Small intestine (tissue), 7 donors: ENCODE measurements at regions not wholly inside any gene's neighbourhood (a gene's known extent, or its start where the extent isn't known, plus 50 kb on each side); places are given as distances from the start of the nearest gene placed in this dataset.

ENCODE experiments used
- DNase-seq, 2 donors: peaks; one replicate each; pipeline versions ENCODE4 v3.0.0 to v3.0.0-alpha.2; 2013
- FAIRE-seq: peaks from 2 replicates; lab custom pipeline; 2012; peaks lifted over from hg19 to GRCh38; lab: Jason Lieb, UNC
- H3K27ac ChIP-seq, 3 donors: one replicate each; pipeline ENCODE4 v1.5.1; 2013; ENCODE audit warnings: low read length in 2 of 3, mild to moderate bottlenecking in 2 of 3, control low read depth in 1 of 3, inconsistent platforms in 1 of 3, low read depth in 1 of 3, moderate library complexity in 1 of 3
- H3K27me3 ChIP-seq, 3 donors: one replicate each; pipeline ENCODE4 v1.6.1; 2013; ENCODE audit warnings: low read length in 3 of 3, inconsistent platforms in 1 of 3; ENCODE audit not compliant: control insufficient read depth in 3 of 3, insufficient read depth in 3 of 3
- H3K36me3 ChIP-seq, 3 donors: one replicate each; pipeline ENCODE4 v1.6.1; 2013; ENCODE audit warnings: low read length in 3 of 3, inconsistent platforms in 1 of 3, low read depth in 1 of 3, mild to moderate bottlenecking in 1 of 3, moderate library complexity in 1 of 3; ENCODE audit not compliant: control insufficient read depth in 3 of 3, insufficient read depth in 2 of 3
- H3K4me1 ChIP-seq, 3 donors: one replicate each; pipeline ENCODE4 v1.6.1; 2013; ENCODE audit warnings: low read length in 2 of 3, inconsistent platforms in 1 of 3, low read depth in 1 of 3, mild to moderate bottlenecking in 1 of 3, moderate library complexity in 1 of 3; ENCODE audit not compliant: control insufficient read depth in 3 of 3, insufficient read depth in 2 of 3
- H3K4me3 ChIP-seq, 3 donors: one replicate each; pipeline ENCODE4 v1.5.1; 2013; ENCODE audit warnings: low read length in 3 of 3, control low read depth in 1 of 3, inconsistent platforms in 1 of 3, low read depth in 1 of 3, mild to moderate bottlenecking in 1 of 3, moderate library complexity in 1 of 3
- H3K9me3 ChIP-seq, 2 donors: one replicate each; pipeline ENCODE4 v1.6.1; 2013; ENCODE audit warnings: low read depth in 1 of 2, low read length in 1 of 2; ENCODE audit not compliant: control insufficient read depth in 2 of 2, insufficient read depth in 1 of 2
- WGBS, 3 donors: extraction: QIAGEN DNeasy Blood & Tissue Kit; methylation state at CpG; one replicate each; pipeline ENCODE4 v1.1.7; 2013; 5-methylcytosine and 5-hydroxymethylcytosine counted together
- donor health status: healthy with polysubstance abuse.
- donor health status: control.
- donor health status: control.
- donor health status: Bipolar disorder and iron deficiency.
- donor health status: healthy.

- peaks cover 0 to 6% (median 0%) of the 10 kb centered on the region in 3 donors for H3K4me1 ChIP-seq
- peaks cover 0 to 40% (median 15%) of the 10 kb centered on the region in 3 donors for H3K27me3 ChIP-seq
- FAIRE-seq, result no peak
- no peak overlapping the region for H3K4me3 ChIP-seq
- WGBS, 3 donors, result 82 to 88% (median 87%) methylated on average over 28 of the region's 28 CpGs
- no peaks in the 10 kb centered on the region for H3K36me3 ChIP-seq
- no peak for DNase-seq
- H3K27ac ChIP-seq, result no peak overlapping the region
- no peaks in the 10 kb centered on the region for H3K9me3 ChIP-seq
Observed at GRCh38 chr12:132395192-132395907, 66.0 kb upstream of the GALNT9 start.

GRCh38 chr12:132393991-132394949 lies 64.9 kb upstream of the GALNT9 start:
- WGBS, 3 donors, result 68 to 76% (median 70%) methylated on average over 29 to 36 of the region's 36 CpGs
- no peak for FAIRE-seq

GRCh38 chr12:132393245-132393795 lies 63.9 kb upstream of the GALNT9 start:
- Histone ChIP-seq H3K4me1 (peaks cover 0 to 6% (median 0%) of the 10 kb centered on the region in 3 donors), H3K4me3 (no peak overlapping the region), H3K27me3 (peaks cover 0 to 34% (median 12%) of the 10 kb centered on the region in 3 donors), H3K9me3 (no peaks in the 10 kb centered on the region), H3K36me3 (no peaks in the 10 kb centered on the region), H3K27ac (no peak overlapping the region)
- FAIRE-seq (no peak), DNase-seq (no peak)
- WGBS, 3 donors, result 47 to 59% (median 56%) methylated on average over 16 to 19 of the region's 19 CpGs

More at GRCh38 chr12:132393991-132394949, 64.9 kb upstream of the GALNT9 start:
- Histone ChIP-seq H3K36me3 (no peaks in the 10 kb centered on the region), H3K27ac (no peak overlapping the region), H3K9me3 (no peaks in the 10 kb centered on the region), H3K27me3 (peaks cover 0 to 32% (median 13%) of the 10 kb centered on the region in 3 donors), H3K4me3 (no peak overlapping the region), H3K4me1 (peaks cover 0 to 6% (median 0%) of the 10 kb centered on the region in 3 donors)
- DNase-seq, result no peak

GRCh38 chr12:132392389-132393244 lies 63.2 kb upstream of the GALNT9 start:
- Histone ChIP-seq H3K36me3 (no peaks in the 10 kb centered on the region), H3K27ac (no peak overlapping the region), H3K27me3 (peaks cover 0 to 33% (median 8%) of the 10 kb centered on the region in 3 donors), H3K4me3 (no peak overlapping the region), H3K9me3 (no peaks in the 10 kb centered on the region), H3K4me1 (peaks cover 0 to 6% (median 0%) of the 10 kb centered on the region in 3 donors)
- DNase-seq (no peak), FAIRE-seq (no peak)
- 78 to 86% (median 83%) methylated on average over 33 to 37 of the region's 43 CpGs for WGBS, 3 donors

- H3K27me3 ChIP-seq, result peaks cover 0 to 36% (median 8%) of the 10 kb centered on the region in 3 donors
- 89% methylated on average over 40 to 43 of the region's 43 CpGs for WGBS, 3 donors
Observed at GRCh38 chr12:132391326-132392041, 62.1 kb upstream of the GALNT9 start.

GRCh38 chr12:132390287-132391076 lies 61.1 kb upstream of the GALNT9 start:
- no peak overlapping the region for H3K27ac ChIP-seq
- DNase-seq (no peak), FAIRE-seq (no peak)
- H3K4me1 ChIP-seq, result no peaks in the 10 kb centered on the region
- H3K36me3 ChIP-seq, result no peaks in the 10 kb centered on the region
- peaks cover 0 to 46% (median 9%) of the 10 kb centered on the region in 3 donors for H3K27me3 ChIP-seq
- H3K4me3 ChIP-seq, result no peak overlapping the region
- 72 to 82% (median 77%) methylated on average over 21 to 23 of the region's 23 CpGs for WGBS, 3 donors
- H3K9me3 ChIP-seq, result no peaks in the 10 kb centered on the region

More at GRCh38 chr12:132391326-132392041, 62.1 kb upstream of the GALNT9 start:
- Histone ChIP-seq H3K9me3 (no peaks in the 10 kb centered on the region), H3K4me3 (no peak overlapping the region), H3K36me3 (no peaks in the 10 kb centered on the region), H3K27ac (no peak overlapping the region), H3K4me1 (no peaks in the 10 kb centered on the region)
- no peak for FAIRE-seq
- no peak for DNase-seq
